Suprapubic skin (tissue), 3 donors: ENCODE measurements at regions not wholly inside any gene's neighbourhood (a gene's known extent, or its start where the extent isn't known, plus 50 kb on each side); places are given as distances from the start of the nearest gene placed in this dataset.

Experiments
- CTCF ChIP-seq, 2 donors: fragments of 200-600 bp in 1 of 2; fragments of 450-650 bp in 1 of 2; sonication (generic) in 1 of 2; IDR thresholded peaks; one replicate each; pipeline ENCODE4 v1.5.1; 2016 to 2019; ENCODE audit warnings: antibody characterized with exemption in 2 of 2, mild to moderate bottlenecking in 1 of 2, moderate library complexity in 1 of 2
- POLR2A ChIP-seq, 2 donors: fragments of 450-650 bp; IDR thresholded peaks; one replicate each; pipeline ENCODE4 v1.6.1; 2017; ENCODE audit warnings: antibody characterized with exemption in 2 of 2, mild to moderate bottlenecking in 2 of 2, moderate library complexity in 2 of 2

DNA sequence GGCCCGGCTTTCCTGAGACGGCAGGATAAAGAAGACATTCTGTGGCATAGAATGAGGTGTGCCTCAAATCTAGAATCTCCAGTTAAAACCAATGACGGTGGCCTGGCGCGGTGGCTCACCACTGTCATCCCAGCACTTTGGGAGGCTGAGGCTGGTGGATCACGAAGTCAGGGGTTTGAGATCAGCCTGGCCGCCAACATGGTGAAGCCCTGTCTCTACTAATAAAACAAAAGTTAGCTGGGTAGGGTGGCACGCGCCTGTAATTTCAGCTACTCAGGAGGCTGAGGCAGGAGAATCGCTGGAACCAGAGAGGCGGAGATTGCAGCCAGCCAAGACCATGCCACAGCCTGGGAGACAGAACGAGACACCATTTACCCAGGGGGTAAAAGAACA is 193.6 kb downstream of the ALG10 start:
- no peak for TF ChIP-seq CTCF (IDR thresholded peaks at IDR 0.05)
- no peak for TF ChIP-seq POLR2A (IDR thresholded peaks at IDR 0.05)
